ENCODE measurements at regions not wholly inside any gene's neighbourhood (a gene's known extent, or its start where the extent isn't known, plus 50 kb on each side); places are given as distances from the start of the nearest gene placed in this dataset.

DNA sequence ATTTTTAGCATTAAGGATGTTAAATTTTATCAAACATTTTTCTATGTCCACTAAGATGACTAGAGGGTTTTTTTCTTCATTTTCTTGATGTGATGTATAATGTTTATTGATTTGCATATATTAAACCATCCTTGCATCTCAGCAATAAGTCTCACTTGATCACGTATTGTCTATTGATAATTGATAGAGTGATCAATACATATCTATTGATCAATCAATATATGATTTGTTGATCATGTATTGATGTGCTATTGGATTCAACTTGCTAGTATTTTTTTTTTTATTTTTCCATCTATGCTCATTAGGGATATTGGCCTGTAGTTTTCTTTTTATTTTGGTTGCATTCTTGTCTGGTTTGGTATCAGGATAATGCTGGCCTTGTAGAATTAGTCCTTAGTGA lies 2202.0 kb downstream of the PCDH9 start:
- H3K27me3 ChIP-seq (ENCODE audit: insufficient read depth, low read length, poor library complexity, severe bottlenecking), result no peaks in the 10 kb centered on the region
- H3K9me2 ChIP-seq (replicated peaks; ENCODE audit: low read depth, low read length), result no peaks in the 10 kb centered on the region
- TF ChIP-seq EZH2phosphoT487 (IDR thresholded peaks at IDR 0.05; ENCODE audit: borderline replicate concordance), result no peak
- TF ChIP-seq, protein P1, sequence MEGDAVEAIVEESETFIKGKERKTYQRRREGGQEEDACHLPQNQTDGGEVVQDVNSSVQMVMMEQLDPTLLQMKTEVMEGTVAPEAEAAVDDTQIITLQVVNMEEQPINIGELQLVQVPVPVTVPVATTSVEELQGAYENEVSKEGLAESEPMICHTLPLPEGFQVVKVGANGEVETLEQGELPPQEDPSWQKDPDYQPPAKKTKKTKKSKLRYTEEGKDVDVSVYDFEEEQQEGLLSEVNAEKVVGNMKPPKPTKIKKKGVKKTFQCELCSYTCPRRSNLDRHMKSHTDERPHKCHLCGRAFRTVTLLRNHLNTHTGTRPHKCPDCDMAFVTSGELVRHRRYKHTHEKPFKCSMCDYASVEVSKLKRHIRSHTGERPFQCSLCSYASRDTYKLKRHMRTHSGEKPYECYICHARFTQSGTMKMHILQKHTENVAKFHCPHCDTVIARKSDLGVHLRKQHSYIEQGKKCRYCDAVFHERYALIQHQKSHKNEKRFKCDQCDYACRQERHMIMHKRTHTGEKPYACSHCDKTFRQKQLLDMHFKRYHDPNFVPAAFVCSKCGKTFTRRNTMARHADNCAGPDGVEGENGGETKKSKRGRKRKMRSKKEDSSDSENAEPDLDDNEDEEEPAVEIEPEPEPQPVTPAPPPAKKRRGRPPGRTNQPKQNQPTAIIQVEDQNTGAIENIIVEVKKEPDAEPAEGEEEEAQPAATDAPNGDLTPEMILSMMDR (conservative IDR thresholded peaks at IDR 0.05; ENCODE audit: low read length), result no peak
- no peaks in the 10 kb centered on the region for H3K9me3 ChIP-seq (ENCODE audit: insufficient read depth, low read depth, low read length)
- H2AFZ ChIP-seq (ENCODE audit: low read length), result peak overlapping the region; percentile 80; the same call in 1 of the 2 replicates
- no peak overlapping the region for H3K9ac ChIP-seq (ENCODE audit: low read depth, low read length, poor library complexity, severe bottlenecking)
- H3K4me1 ChIP-seq (ENCODE audit: insufficient read depth, low read length, poor library complexity, severe bottlenecking), result peaks cover 10% of the 10 kb centered on the region
- no peaks in the 10 kb centered on the region for H3F3A ChIP-seq (ENCODE audit: low read depth)
- H4K20me1 ChIP-seq (ENCODE audit: insufficient read depth, low read length, poor library complexity, severe bottlenecking), result no peaks in the 10 kb centered on the region
- no peaks in the 10 kb centered on the region for H3K36me3 ChIP-seq (ENCODE audit: insufficient read depth, low read length)
- H3K4me2 ChIP-seq (ENCODE audit: low read depth, low read length, poor library complexity, severe bottlenecking), result no peak overlapping the region
- H3K4me3 ChIP-seq (ENCODE audit: low read length, poor library complexity, severe bottlenecking), result no peak overlapping the region
- H3K79me2 ChIP-seq (ENCODE audit: insufficient read depth, low read length), result no peaks in the 10 kb centered on the region

DNA sequence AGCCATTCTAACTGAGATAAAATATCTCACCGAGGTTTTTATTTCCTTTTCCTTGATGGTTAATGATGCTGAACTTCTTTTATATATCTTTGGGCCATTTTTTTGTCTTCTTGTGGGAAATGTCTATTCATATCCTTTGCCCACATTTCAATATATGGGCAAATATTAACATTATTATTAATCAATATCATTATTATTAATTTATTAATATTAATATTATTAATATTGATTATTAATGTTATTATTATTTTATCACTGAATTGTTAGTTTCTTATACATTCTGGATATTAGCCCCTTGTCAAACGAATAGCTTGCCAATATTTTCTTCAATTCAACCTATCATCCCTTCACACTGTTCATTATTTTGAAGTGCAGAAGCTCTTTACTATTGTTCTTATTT lies 2203.6 kb downstream of the PCDH9 start:
- Histone ChIP-seq H4K20me1 (ENCODE audit: insufficient read depth, low read length, poor library complexity, severe bottlenecking) (no peaks in the 10 kb centered on the region), H3K36me3 (ENCODE audit: insufficient read depth, low read length) (no peaks in the 10 kb centered on the region), H3K79me2 (ENCODE audit: insufficient read depth, low read length) (no peaks in the 10 kb centered on the region), H3K4me3 (ENCODE audit: low read length, poor library complexity, severe bottlenecking) (no peak overlapping the region), H3K9ac (ENCODE audit: low read depth, low read length, poor library complexity, severe bottlenecking) (no peak overlapping the region), H3F3A (ENCODE audit: low read depth) (no peaks in the 10 kb centered on the region), H3K9me2 (replicated peaks; ENCODE audit: low read depth, low read length) (no peaks in the 10 kb centered on the region), H3K9me3 (ENCODE audit: insufficient read depth, low read depth, low read length) (no peaks in the 10 kb centered on the region), H3K27me3 (ENCODE audit: insufficient read depth, low read length, poor library complexity, severe bottlenecking) (no peaks in the 10 kb centered on the region), H3K4me1 (ENCODE audit: insufficient read depth, low read length, poor library complexity, severe bottlenecking) (peaks cover 10% of the 10 kb centered on the region), H3K4me2 (ENCODE audit: low read depth, low read length, poor library complexity, severe bottlenecking) (no peak overlapping the region), H2AFZ (ENCODE audit: low read length) (no peak overlapping the region)
- TF ChIP-seq, protein P1 (conservative IDR thresholded peaks at IDR 0.05; ENCODE audit: low read length), result no peak
- TF ChIP-seq EZH2phosphoT487 (IDR thresholded peaks at IDR 0.05; ENCODE audit: borderline replicate concordance), result no peak

DNA sequence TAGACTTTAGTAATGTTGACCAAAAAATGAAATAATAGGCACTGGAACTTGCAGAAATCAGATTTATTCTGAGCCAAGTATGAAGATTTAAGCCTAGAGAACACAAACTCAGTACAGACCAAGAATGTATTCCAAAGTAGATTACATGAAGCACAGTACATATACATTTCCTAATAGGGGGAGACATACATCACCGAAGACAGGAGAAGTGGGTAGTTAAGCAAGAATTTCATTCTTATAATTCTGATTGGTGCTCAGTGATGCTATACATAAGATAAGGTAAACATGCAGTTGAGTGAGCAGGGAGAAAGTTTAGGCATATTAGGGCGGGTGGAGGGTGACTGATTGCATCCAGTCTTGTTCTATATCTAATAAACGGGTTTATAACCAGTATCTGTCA lies 2218.8 kb downstream of the PCDH9 start:
- Histone ChIP-seq H3K27me3 (ENCODE audit: insufficient read depth, low read length, poor library complexity, severe bottlenecking) (no peaks in the 10 kb centered on the region), H3K4me3 (ENCODE audit: low read length, poor library complexity, severe bottlenecking) (no peak overlapping the region), H3K4me2 (ENCODE audit: low read depth, low read length, poor library complexity, severe bottlenecking) (no peak overlapping the region), H3F3A (ENCODE audit: low read depth) (no peaks in the 10 kb centered on the region), H3K9me3 (ENCODE audit: insufficient read depth, low read depth, low read length) (no peaks in the 10 kb centered on the region), H3K9ac (ENCODE audit: low read depth, low read length, poor library complexity, severe bottlenecking) (no peak overlapping the region), H4K20me1 (ENCODE audit: insufficient read depth, low read length, poor library complexity, severe bottlenecking) (no peaks in the 10 kb centered on the region), H3K36me3 (ENCODE audit: insufficient read depth, low read length) (no peaks in the 10 kb centered on the region), H3K9me2 (replicated peaks; ENCODE audit: low read depth, low read length) (no peaks in the 10 kb centered on the region), H3K79me2 (ENCODE audit: insufficient read depth, low read length) (no peaks in the 10 kb centered on the region), H3K4me1 (ENCODE audit: insufficient read depth, low read length, poor library complexity, severe bottlenecking) (no peaks in the 10 kb centered on the region), H2AFZ (ENCODE audit: low read length) (no peak overlapping the region)
- TF ChIP-seq EZH2phosphoT487 (IDR thresholded peaks at IDR 0.05; ENCODE audit: borderline replicate concordance), result no peak
- TF ChIP-seq, protein P1 (conservative IDR thresholded peaks at IDR 0.05; ENCODE audit: low read length), result no peak

All from Loucy (cell line).